HEK293 (cell line): ENCODE measurements at regions not wholly inside any gene's neighbourhood (a gene's known extent, or its start where the extent isn't known, plus 50 kb on each side); places are given as distances from the start of the nearest gene placed in this dataset.

ENCODE experiments used
- CTCF ChIA-PET: fragments of 350-600 bp; formaldehyde crosslinking; extraction: SDS; loops from one replicate; lab custom pipeline; 2021; ENCODE audit warnings: antibody characterized with exemption; lab: Yijun Ruan, JAX
- POLR2A ChIA-PET: fragments of 300-600 bp; formaldehyde crosslinking; extraction: SDS; loops from one replicate; lab custom pipeline; 2020; ENCODE audit warnings: antibody characterized with exemption, inconsistent platforms; lab: Yijun Ruan, JAX
- H3K27ac ChIP-seq: fragments of 200-500 bp; sonication (Bioruptor generic); 2 replicates; pipeline ENCODE4 v1.5.1; 2014; ENCODE audit warnings: low read depth, low read length, control low read depth, inconsistent platforms; ENCODE audit errors: extremely low read depth
- H3K36me3 ChIP-seq, 2 experiments: fragments of 200-500 bp in 1 of 2; sonication (Bioruptor generic) in 1 of 2; 1 replicate in 1 of 2; 2 replicates in 1 of 2; pipeline ENCODE4 v1.5.1; 2014 to 2017; ENCODE audit warnings: inconsistent platforms in 2 of 2, low read length in 2 of 2; ENCODE audit not compliant: control insufficient read depth in 2 of 2, insufficient read depth in 1 of 2
- H3K4me1 ChIP-seq: fragments of 200-500 bp; sonication (Bioruptor generic); 2 replicates; pipeline ENCODE4 v1.5.1; 2014; ENCODE audit warnings: mild to moderate bottlenecking, low read length, inconsistent platforms; ENCODE audit not compliant: control insufficient read depth, insufficient read depth
- H3K4me3 ChIP-seq: 2 replicates; pipeline ENCODE4 v1.5.1; 2011; ENCODE audit warnings: low read depth, mild to moderate bottlenecking, control low read depth, low read length, moderate library complexity
- H3K9me3 ChIP-seq: fragments of 200-500 bp; sonication (Bioruptor generic); 2 replicates; pipeline ENCODE4 v1.5.1; 2014; ENCODE audit warnings: low read depth, low read length, inconsistent platforms; ENCODE audit not compliant: control insufficient read depth, insufficient read depth
- BCL11A ChIP-seq: fragments of 450-650 bp; formaldehyde crosslinking; IDR thresholded peaks from 2 replicates; pipeline ENCODE4 v1.5.1; 2016; ENCODE audit warnings: low read depth, missing biosample characterization, missing genetic modification characterization
- EGR2 ChIP-seq: fragments of 450-650 bp; formaldehyde crosslinking; IDR thresholded peaks from 2 replicates; pipeline ENCODE4 v1.5.1; 2016; ENCODE audit warnings: low read depth, missing biosample characterization, missing genetic modification characterization
- GLI2 ChIP-seq: fragments of 450-650 bp; formaldehyde crosslinking; IDR thresholded peaks from 2 replicates; pipeline ENCODE4; 2017; ENCODE audit warnings: missing biosample characterization, missing genetic modification characterization, low read depth, borderline replicate concordance
- HOXA7 ChIP-seq: sonication (generic); formaldehyde crosslinking; IDR thresholded peaks from 2 replicates; pipeline ENCODE4 v1.8.1; 2022; ENCODE audit warnings: missing genetic modification reagents, borderline replicate concordance
- KLF10 ChIP-seq: fragments of 450-650 bp; IDR thresholded peaks from 2 replicates; pipeline ENCODE4 v1.5.1; 2018; ENCODE audit warnings: missing biosample characterization, mild to moderate bottlenecking, missing genetic modification characterization
- OSR2 ChIP-seq: fragments of 450-650 bp; formaldehyde crosslinking; IDR thresholded peaks from 2 replicates; pipeline ENCODE4 v1.5.1; 2016; ENCODE audit warnings: missing biosample characterization, missing genetic modification characterization
- PATZ1 ChIP-seq: fragments of 450-650 bp; formaldehyde crosslinking; IDR thresholded peaks from 2 replicates; pipeline ENCODE4 v1.5.1; 2016; ENCODE audit warnings: missing biosample characterization, missing genetic modification characterization
- PRDM6 ChIP-seq: fragments of 450-650 bp; formaldehyde crosslinking; IDR thresholded peaks from 2 replicates; pipeline ENCODE4 v1.5.1; 2017; ENCODE audit warnings: missing biosample characterization, missing genetic modification characterization
- SP2 ChIP-seq: fragments of 450-650 bp; formaldehyde crosslinking; IDR thresholded peaks from 2 replicates; pipeline ENCODE4 v1.5.1; 2016; ENCODE audit warnings: missing biosample characterization, missing genetic modification characterization
- ZBTB6 ChIP-seq: fragments of 450-650 bp; formaldehyde crosslinking; IDR thresholded peaks from 2 replicates; pipeline ENCODE4 v1.5.1; 2017; ENCODE audit warnings: missing biosample characterization, missing genetic modification characterization
- ZBTB8A ChIP-seq: fragments of 450-650 bp; formaldehyde crosslinking; IDR thresholded peaks from 2 replicates; pipeline ENCODE4 v1.5.1; 2016; ENCODE audit warnings: missing biosample characterization, missing genetic modification characterization
- ZNF10 ChIP-seq: fragments of 450-650 bp; formaldehyde crosslinking; IDR thresholded peaks from 2 replicates; pipeline ENCODE4 v1.5.1; 2017; ENCODE audit warnings: missing biosample characterization, missing genetic modification characterization
- ZNF202 ChIP-seq: fragments of 450-650 bp; formaldehyde crosslinking; IDR thresholded peaks from 2 replicates; pipeline ENCODE4 v1.5.1; 2016; ENCODE audit warnings: missing biosample characterization, missing genetic modification characterization, borderline replicate concordance
- ZNF324 ChIP-seq: fragments of 450-650 bp; formaldehyde crosslinking; IDR thresholded peaks from 2 replicates; pipeline ENCODE4 v1.5.1; 2016; ENCODE audit warnings: missing biosample characterization, missing genetic modification characterization
- ZNF350 ChIP-seq: fragments of 450-650 bp; formaldehyde crosslinking; IDR thresholded peaks from 2 replicates; pipeline ENCODE4 v1.5.0; 2017; ENCODE audit warnings: missing biosample characterization, mild to moderate bottlenecking, missing genetic modification characterization
- ZNF362 ChIP-seq: fragments of 450-650 bp; formaldehyde crosslinking; IDR thresholded peaks from 2 replicates; pipeline ENCODE4 v1.5.1; 2016; ENCODE audit warnings: missing biosample characterization, missing genetic modification characterization
- ZNF394 ChIP-seq: fragments of 450-650 bp; formaldehyde crosslinking; IDR thresholded peaks from 2 replicates; pipeline ENCODE4 v1.5.1; 2016; ENCODE audit warnings: missing biosample characterization, missing genetic modification characterization, mild to moderate bottlenecking, moderate library complexity, borderline replicate concordance
- ZNF449 ChIP-seq: fragments of 450-650 bp; formaldehyde crosslinking; IDR thresholded peaks from 2 replicates; pipeline ENCODE4 v1.5.1; 2017; ENCODE audit warnings: missing biosample characterization, mild to moderate bottlenecking, missing genetic modification characterization, moderate library complexity
- ZNF510 ChIP-seq: fragments of 450-650 bp; formaldehyde crosslinking; IDR thresholded peaks from 2 replicates; pipeline ENCODE4 v1.5.1; 2018; ENCODE audit warnings: mild to moderate bottlenecking, missing genetic modification characterization, missing biosample characterization; ENCODE audit not compliant: insufficient replicate concordance
- ZNF596 ChIP-seq: fragments of 450-650 bp; IDR thresholded peaks from 2 replicates; pipeline ENCODE4 v1.5.0; 2018; ENCODE audit warnings: missing biosample characterization, mild to moderate bottlenecking, missing genetic modification characterization, moderate library complexity
- ZNF624 ChIP-seq: fragments of 450-650 bp; formaldehyde crosslinking; IDR thresholded peaks from 2 replicates; pipeline ENCODE4 v1.5.1; 2017; ENCODE audit warnings: missing biosample characterization, missing genetic modification characterization
- ZNF768 ChIP-seq: fragments of 450-650 bp; formaldehyde crosslinking; IDR thresholded peaks from 2 replicates; pipeline ENCODE4 v1.5.1; 2018; ENCODE audit warnings: missing biosample characterization, mild to moderate bottlenecking, missing genetic modification characterization
- TF ChIP-seq, protein P1 (sequence below): fragments of 450-650 bp; formaldehyde crosslinking; IDR thresholded peaks from 2 replicates; pipeline ENCODE4 v1.5.1; 2016; ENCODE audit warnings: missing biosample characterization, missing genetic modification characterization

GRCh38 chr3:146839727-146840375, 234.7 kb upstream of the PLSCR5 start:
- ChIA-PET POLR2A (no interaction called here), CTCF (no interaction called here)
- H3K27ac ChIP-seq = no peak overlapping the region

GRCh38 chr3:146838221-146838620, 233.1 kb upstream of the PLSCR5 start:
- TF ChIP-seq ZBTB8A (no peak), BCL11A (no peak), PRDM6 (tag by site-specific recombination) (no peak), GLI2 (no peak), SP2 (tag by site-specific recombination) (no peak), ZNF768 (no peak), ZNF624 (tag by site-specific recombination) (no peak), KLF10 (tag by site-specific recombination) (no peak), ZNF324 (tag by site-specific recombination) (no peak), HOXA7 (CRISPR knock-in tag) (no peak), PATZ1 (no peak)
- TF ChIP-seq, protein P1, sequence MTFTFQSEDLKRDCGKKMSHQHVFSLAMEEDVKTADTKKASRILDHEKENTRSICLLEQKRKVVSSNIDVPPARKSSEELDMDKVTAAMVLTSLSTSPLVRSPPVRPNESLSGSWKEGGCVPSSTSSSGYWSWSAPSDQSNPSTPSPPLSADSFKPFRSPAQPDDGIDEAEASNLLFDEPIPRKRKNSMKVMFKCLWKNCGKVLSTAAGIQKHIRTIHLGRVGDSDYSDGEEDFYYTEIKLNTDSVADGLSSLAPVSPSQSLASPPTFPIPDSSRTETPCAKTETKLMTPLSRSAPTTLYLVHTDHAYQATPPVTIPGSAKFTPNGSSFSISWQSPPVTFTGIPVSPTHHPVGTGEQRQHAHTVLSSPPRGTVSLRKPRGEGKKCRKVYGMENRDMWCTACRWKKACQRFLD = no peak
- ChIA-PET CTCF (no interaction called here), POLR2A (no interaction called here)
- Histone ChIP-seq H3K9me3 (no peaks in the 10 kb centered on the region), H3K4me1 (no peaks in the 10 kb centered on the region), H3K4me3 (no peak overlapping the region), H3K27ac (no peak overlapping the region), H3K36me3 (no peaks in the 10 kb centered on the region)

More at GRCh38 chr3:146839727-146840375, 234.7 kb upstream of the PLSCR5 start:
- no peak for TF ChIP-seq ZNF362 (tag by site-specific recombination)
- no peak for TF ChIP-seq ZNF596 (tag by site-specific recombination)
- no peak for TF ChIP-seq ZNF510 (tag by site-specific recombination)
- TF ChIP-seq ZBTB6 (tag by site-specific recombination) = no peak
- no peak for TF ChIP-seq ZNF350 (tag by site-specific recombination)
- TF ChIP-seq BCL11A = no peak
- TF ChIP-seq ZNF394 = no peak
- TF ChIP-seq EGR2 (tag by site-specific recombination) = no peak
- TF ChIP-seq ZNF202 (tag by site-specific recombination) = no peak
- TF ChIP-seq OSR2 (tag by site-specific recombination) = no peak
- TF ChIP-seq ZNF449 (tag by site-specific recombination) = no peak
- no peak for TF ChIP-seq ZNF10 (tag by site-specific recombination)
- Histone ChIP-seq H3K4me1 (no peaks in the 10 kb centered on the region), H3K9me3 (no peaks in the 10 kb centered on the region), H3K4me3 (no peak overlapping the region), H3K36me3 (no peaks in the 10 kb centered on the region)
